ENCODE measurements at regions not wholly inside any gene's neighbourhood (a gene's known extent, or its start where the extent isn't known, plus 50 kb on each side); places are given as distances from the start of the nearest gene placed in this dataset.
"Not testable (repeated sequence)": the region's sequence is repeated elsewhere in the genome, so short reads cannot be mapped to it uniquely, and the experiment has no call there.

GRCh38 chr13:107596306-107596705 is 619.0 kb downstream of the LIG4 start:
- not testable (repeated sequence) for DNase-seq (ENCODE audit: low read depth in 4 of 4, low spot score in 2 of 4)

GRCh38 chr13:107590556-107590955 is 624.8 kb downstream of the LIG4 start:
- no peak for DNase-seq (ENCODE audit: low read depth in 4 of 4, low spot score in 2 of 4)

- DNase-seq (ENCODE audit: low read depth in 4 of 4, low spot score in 2 of 4) = no peak
These were observed 627.7 kb downstream of the LIG4 start for GRCh38 chr13:107587681-107588080.

GRCh38 chr13:107586216-107586615 is 629.1 kb downstream of the LIG4 start:
- DNase-seq (ENCODE audit: low read depth in 4 of 4, low spot score in 2 of 4) = no peak

GRCh38 chr13:107585469-107586180 is 629.7 kb downstream of the LIG4 start:
- DNase-seq (ENCODE audit: low read depth in 4 of 4, low spot score in 2 of 4) = no peak

GRCh38 chr13:107582171-107582570 is 633.2 kb downstream of the LIG4 start:
- no peak for DNase-seq (ENCODE audit: low read depth in 4 of 4, low spot score in 2 of 4)

- no peak for DNase-seq (ENCODE audit: low read depth in 4 of 4, low spot score in 2 of 4)
These were observed 634.5 kb downstream of the LIG4 start for GRCh38 chr13:107580741-107581412.

GRCh38 chr13:107576430-107576829 is 638.9 kb downstream of the LIG4 start:
- no peak for DNase-seq (ENCODE audit: low read depth in 4 of 4, low spot score in 2 of 4)

- no peak for DNase-seq (ENCODE audit: low read depth in 4 of 4, low spot score in 2 of 4)
These were observed 640.7 kb downstream of the LIG4 start for GRCh38 chr13:107574517-107575210.

GRCh38 chr13:107573184-107573583 is 642.2 kb downstream of the LIG4 start:
- no peak for DNase-seq (ENCODE audit: low read depth in 4 of 4, low spot score in 2 of 4)

GRCh38 chr13:107572156-107572555 is 643.2 kb downstream of the LIG4 start:
- no peak for DNase-seq (ENCODE audit: low read depth in 4 of 4, low spot score in 2 of 4)

- DNase-seq (ENCODE audit: low read depth in 4 of 4, low spot score in 2 of 4) = no peak
These were observed 647.2 kb downstream of the LIG4 start for GRCh38 chr13:107568181-107568580.

GRCh38 chr13:107563099-107563925 is 652.0 kb downstream of the LIG4 start:
- DNase-seq (ENCODE audit: low read depth in 4 of 4, low spot score in 2 of 4) = no peak

GRCh38 chr13:107562203-107562602 is 653.1 kb downstream of the LIG4 start:
- DNase-seq (ENCODE audit: low read depth in 4 of 4, low spot score in 2 of 4) = no peak

- DNase-seq (ENCODE audit: low read depth in 4 of 4, low spot score in 2 of 4) = peak in 2 of 4 donors; percentile 13 to 14
These were observed 660.9 kb downstream of the LIG4 start for GRCh38 chr13:107554460-107554859.

GRCh38 chr13:107553838-107554237 is 661.5 kb downstream of the LIG4 start:
- peak in 1 of 4 donors; percentile 1 for DNase-seq (ENCODE audit: low read depth in 4 of 4, low spot score in 2 of 4)

- DNase-seq (ENCODE audit: low read depth in 4 of 4, low spot score in 2 of 4) = no peak
These were observed 663.8 kb downstream of the LIG4 start for GRCh38 chr13:107551521-107551920.

- no peak for DNase-seq (ENCODE audit: low read depth in 4 of 4, low spot score in 2 of 4)
These were observed 667.0 kb downstream of the LIG4 start for GRCh38 chr13:107548338-107548737.

- no peak for DNase-seq (ENCODE audit: low read depth in 4 of 4, low spot score in 2 of 4)
These were observed 669.3 kb downstream of the LIG4 start for GRCh38 chr13:107545946-107546502.

GRCh38 chr13:107534548-107534947 is 680.8 kb downstream of the LIG4 start:
- no peak for DNase-seq (ENCODE audit: low read depth in 4 of 4, low spot score in 2 of 4)
